Glutamatergic neuron (in vitro differentiated cells): ENCODE measurements at regions not wholly inside any gene's neighbourhood (a gene's known extent, or its start where the extent isn't known, plus 50 kb on each side); places are given as distances from the start of the nearest gene placed in this dataset.

Experiments
- DNase-seq: peaks from one replicate; pipeline ENCODE4 v3.0.0; 2022
- H3K27ac Mint-ChIP-seq: one replicate; pipeline ENCODE4 v1.8.0; 2020; ENCODE audit warnings: mild to moderate bottlenecking, mixed read lengths, inconsistent platforms; ENCODE audit not compliant: unreplicated experiment
- H3K27me3 Mint-ChIP-seq: one replicate; pipeline ENCODE4 v1.8.0; 2020; ENCODE audit warnings: mild to moderate bottlenecking, moderate library complexity, mixed read lengths, inconsistent platforms; ENCODE audit not compliant: unreplicated experiment
- H3K36me3 Mint-ChIP-seq: one replicate; pipeline ENCODE4 v1.8.0; 2020; ENCODE audit warnings: mild to moderate bottlenecking, mixed read lengths, inconsistent platforms; ENCODE audit not compliant: unreplicated experiment
- H3K4me1 Mint-ChIP-seq: one replicate; pipeline ENCODE4 v1.8.0; 2020; ENCODE audit warnings: mild to moderate bottlenecking, low read depth, mixed read lengths, inconsistent platforms; ENCODE audit not compliant: unreplicated experiment
- H3K4me3 Mint-ChIP-seq: one replicate; pipeline ENCODE4 v1.8.0; 2020; ENCODE audit warnings: mild to moderate bottlenecking, mixed read lengths, inconsistent platforms; ENCODE audit not compliant: unreplicated experiment
- H3K9me3 Mint-ChIP-seq: one replicate; pipeline ENCODE4 v1.8.0; 2020; ENCODE audit warnings: mild to moderate bottlenecking, moderate library complexity, mixed read lengths, inconsistent platforms; ENCODE audit not compliant: unreplicated experiment
- CTCF ChIP-seq: fragments of 200-600 bp; sonication (generic); IDR thresholded peaks from one replicate; pipeline ENCODE4 v1.5.0; 2021; ENCODE audit not compliant: partially characterized antibody, unreplicated experiment

GRCh38 chr6:113607821-113608545 is 249.2 kb upstream of the MARCKS start:
- Mint-ChIP-seq H3K36me3 (no peaks in the 10 kb centered on the region), H3K4me3 (no peak overlapping the region), H3K4me1 (peaks cover 8% of the 10 kb centered on the region), H3K9me3 (no peaks in the 10 kb centered on the region), H3K27me3 (no peaks in the 10 kb centered on the region), H3K27ac (no peak overlapping the region)
- no peak for TF ChIP-seq CTCF
- DNase-seq: no peak

GRCh38 chr6:113610377-113610988 is 246.7 kb upstream of the MARCKS start:
- Mint-ChIP-seq H3K36me3 (peaks cover 3% of the 10 kb centered on the region), H3K9me3 (peaks cover 1% of the 10 kb centered on the region), H3K27ac (no peak overlapping the region), H3K4me3 (no peak overlapping the region), H3K4me1 (peaks cover 8% of the 10 kb centered on the region), H3K27me3 (no peaks in the 10 kb centered on the region)
- TF ChIP-seq CTCF: no peak
- no peak for DNase-seq

- peaks cover 1% of the 10 kb centered on the region for H3K9me3 Mint-ChIP-seq
- H3K27ac Mint-ChIP-seq: no peak overlapping the region
- peaks cover 3% of the 10 kb centered on the region for H3K36me3 Mint-ChIP-seq
- peaks cover 3% of the 10 kb centered on the region for H3K4me1 Mint-ChIP-seq
- DNase-seq: no peak
- H3K4me3 Mint-ChIP-seq: no peak overlapping the region
- no peak for TF ChIP-seq CTCF
- H3K27me3 Mint-ChIP-seq: peaks cover 1% of the 10 kb centered on the region
Observed at GRCh38 chr6:113616701-113617274, 240.4 kb upstream of the MARCKS start.

DNA sequence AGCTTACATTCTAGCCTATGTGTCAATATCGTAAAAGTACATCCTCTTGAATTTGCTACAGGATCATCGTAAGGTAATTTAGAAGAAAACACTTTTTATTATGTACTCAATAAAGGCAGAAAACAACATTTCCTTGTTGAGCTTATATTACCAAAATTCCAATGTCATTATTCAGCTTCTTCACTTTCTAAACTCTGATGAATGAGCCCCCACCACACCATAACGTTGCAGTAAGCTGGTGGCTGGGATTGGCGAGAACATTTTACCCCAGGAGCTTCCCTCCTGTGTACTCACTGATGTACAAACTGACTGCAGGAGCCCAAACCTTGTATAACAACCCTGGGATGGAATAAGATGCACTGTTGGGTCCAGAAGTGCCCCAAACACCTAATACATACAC is 238.1 kb upstream of the MARCKS start:
- Mint-ChIP-seq H3K4me1 (no peaks in the 10 kb centered on the region), H3K9me3 (no peaks in the 10 kb centered on the region), H3K27me3 (peaks cover 1% of the 10 kb centered on the region), H3K36me3 (no peaks in the 10 kb centered on the region), H3K4me3 (no peak overlapping the region), H3K27ac (no peak overlapping the region)
- no peak for DNase-seq
- no peak for TF ChIP-seq CTCF

DNA sequence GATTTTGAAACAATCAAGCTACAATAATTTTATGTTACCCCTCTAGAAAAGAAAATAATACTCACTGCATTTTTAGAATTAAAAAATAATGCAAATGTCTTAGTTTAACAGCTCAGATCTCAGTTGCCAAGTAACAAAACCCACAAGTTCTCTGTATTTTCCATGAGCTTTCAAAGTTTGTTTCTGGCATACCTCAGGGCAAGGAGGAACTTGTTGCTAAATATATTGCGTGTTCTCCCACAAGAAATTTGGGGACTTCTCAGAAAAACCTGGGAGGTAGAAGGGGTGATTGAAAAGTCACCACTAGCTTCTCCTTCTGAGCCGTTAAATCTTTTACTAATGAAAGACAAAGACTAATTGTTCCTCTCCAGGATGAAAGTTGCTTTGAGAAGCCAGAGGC is 236.8 kb upstream of the MARCKS start:
- Mint-ChIP-seq H3K36me3 (no peaks in the 10 kb centered on the region), H3K27ac (no peak overlapping the region), H3K4me3 (no peak overlapping the region), H3K4me1 (no peaks in the 10 kb centered on the region), H3K9me3 (no peaks in the 10 kb centered on the region), H3K27me3 (peaks cover 1% of the 10 kb centered on the region)
- no peak for TF ChIP-seq CTCF
- no peak for DNase-seq
